NCI-H1436 (cell line): ENCODE measurements at regions not wholly inside any gene's neighbourhood (a gene's known extent, or its start where the extent isn't known, plus 50 kb on each side); places are given as distances from the start of the nearest gene placed in this dataset.

Experiments used
- DNase-seq: peaks from one replicate; lab custom pipeline; 2025; lab: John Stamatoyannopoulos, UW

GRCh38 chr2:22596306-22596705, 788.7 kb upstream of the KLHL29 start:
- no peak for DNase-seq

- no peak for DNase-seq
Observed at GRCh38 chr2:22600156-22600555, 784.8 kb upstream of the KLHL29 start.

GRCh38 chr2:22600999-22601398, 784.0 kb upstream of the KLHL29 start:
- no peak for DNase-seq

GRCh38 chr2:22604136-22604535, 780.8 kb upstream of the KLHL29 start:
- DNase-seq: no peak

- no peak for DNase-seq
Observed at GRCh38 chr2:22616031-22616430, 768.9 kb upstream of the KLHL29 start.

- no peak for DNase-seq
Observed at GRCh38 chr2:22623620-22624019, 761.4 kb upstream of the KLHL29 start.

- DNase-seq: no peak
Observed at GRCh38 chr2:22626621-22627020, 758.4 kb upstream of the KLHL29 start.

- no peak for DNase-seq
Observed at GRCh38 chr2:22628221-22628620, 756.8 kb upstream of the KLHL29 start.

GRCh38 chr2:22628906-22629305, 756.1 kb upstream of the KLHL29 start:
- DNase-seq: no peak

- no peak for DNase-seq
Observed at GRCh38 chr2:22634167-22634566, 750.8 kb upstream of the KLHL29 start.

- no peak for DNase-seq
Observed at GRCh38 chr2:22656426-22656825, 728.6 kb upstream of the KLHL29 start.

GRCh38 chr2:22673529-22673928, 711.5 kb upstream of the KLHL29 start:
- no peak for DNase-seq

GRCh38 chr2:22683914-22684313, 701.1 kb upstream of the KLHL29 start:
- peak; percentile 70 for DNase-seq

- DNase-seq: peak; percentile 47
Observed at GRCh38 chr2:22690096-22690495, 694.9 kb upstream of the KLHL29 start.

- no peak for DNase-seq
Observed at GRCh38 chr2:22691666-22692065, 693.3 kb upstream of the KLHL29 start.

- DNase-seq: no peak
Observed at GRCh38 chr2:22692746-22693145, 692.2 kb upstream of the KLHL29 start.

GRCh38 chr2:22694300-22694699, 690.7 kb upstream of the KLHL29 start:
- no peak for DNase-seq

GRCh38 chr2:22694856-22695255, 690.1 kb upstream of the KLHL29 start:
- DNase-seq: no peak

GRCh38 chr2:22697054-22697788, 687.8 kb upstream of the KLHL29 start:
- no peak for DNase-seq

- no peak for DNase-seq
Observed at GRCh38 chr2:22701561-22702160, 683.3 kb upstream of the KLHL29 start.

- no peak for DNase-seq
Observed at GRCh38 chr2:22703286-22703920, 681.6 kb upstream of the KLHL29 start.

- no peak for DNase-seq
Observed at GRCh38 chr2:22719396-22719795, 665.6 kb upstream of the KLHL29 start.

- DNase-seq: no peak
Observed at GRCh38 chr2:22729466-22729865, 655.5 kb upstream of the KLHL29 start.
